HG02840 (cell line): ENCODE measurements at regions not wholly inside any gene's neighbourhood (a gene's known extent, or its start where the extent isn't known, plus 50 kb on each side); places are given as distances from the start of the nearest gene placed in this dataset.

Experiments
- ATAC-seq: cut with Tn5 transposase; IDR thresholded peaks from one replicate; pipeline ENCODE4 v1.9.1; 2021; ENCODE audit warnings: mild to moderate bottlenecking, moderate library complexity, moderate number of reproducible peaks; ENCODE audit not compliant: unreplicated experiment, low FRiP score

GRCh38 chr3:177744873-177745606, 547.8 kb upstream of the TBL1XR1 start:
- no peak for ATAC-seq

- ATAC-seq = no peak
Observed at GRCh38 chr3:177745607-177746005, 548.3 kb upstream of the TBL1XR1 start.

GRCh38 chr3:177746337-177746933, 549.2 kb upstream of the TBL1XR1 start:
- no peak for ATAC-seq

- no peak for ATAC-seq
Observed at GRCh38 chr3:177749836-177750235, 552.6 kb upstream of the TBL1XR1 start.

- ATAC-seq = no peak
Observed at GRCh38 chr3:177750436-177750835, 553.2 kb upstream of the TBL1XR1 start.

- ATAC-seq = no peak
Observed at GRCh38 chr3:177751770-177752169, 554.5 kb upstream of the TBL1XR1 start.

GRCh38 chr3:177752831-177753230, 555.5 kb upstream of the TBL1XR1 start:
- no peak for ATAC-seq

- ATAC-seq = no peak
Observed at GRCh38 chr3:177753451-177754155, 556.3 kb upstream of the TBL1XR1 start.

- ATAC-seq = no peak
Observed at GRCh38 chr3:177754508-177754921, 557.2 kb upstream of the TBL1XR1 start.

GRCh38 chr3:177758126-177758525, 560.8 kb upstream of the TBL1XR1 start:
- ATAC-seq = no peak

- ATAC-seq = no peak
Observed at GRCh38 chr3:177760803-177761202, 563.5 kb upstream of the TBL1XR1 start.

GRCh38 chr3:177764377-177764912, 567.2 kb upstream of the TBL1XR1 start:
- no peak for ATAC-seq

- ATAC-seq = no peak
Observed at GRCh38 chr3:177764933-177765332, 567.7 kb upstream of the TBL1XR1 start.

GRCh38 chr3:177770383-177771230, 573.3 kb upstream of the TBL1XR1 start:
- ATAC-seq = no peak

- ATAC-seq = no peak
Observed at GRCh38 chr3:177771780-177772179, 574.5 kb upstream of the TBL1XR1 start.

GRCh38 chr3:177772908-177773557, 575.8 kb upstream of the TBL1XR1 start:
- no peak for ATAC-seq

- no peak for ATAC-seq
Observed at GRCh38 chr3:177773717-177774116, 576.4 kb upstream of the TBL1XR1 start.

GRCh38 chr3:177776661-177777101, 579.4 kb upstream of the TBL1XR1 start:
- ATAC-seq = no peak

GRCh38 chr3:177777699-177778098, 580.4 kb upstream of the TBL1XR1 start:
- peak; percentile 83 for ATAC-seq

- ATAC-seq = no peak
Observed at GRCh38 chr3:177778633-177779032, 581.4 kb upstream of the TBL1XR1 start.
